ENCODE measurements at regions not wholly inside any gene's neighbourhood (a gene's known extent, or its start where the extent isn't known, plus 50 kb on each side); places are given as distances from the start of the nearest gene placed in this dataset.
"Not testable (repeated sequence)": the region's sequence is repeated elsewhere in the genome, so short reads cannot be mapped to it uniquely, and the experiment has no call there.

DNA sequence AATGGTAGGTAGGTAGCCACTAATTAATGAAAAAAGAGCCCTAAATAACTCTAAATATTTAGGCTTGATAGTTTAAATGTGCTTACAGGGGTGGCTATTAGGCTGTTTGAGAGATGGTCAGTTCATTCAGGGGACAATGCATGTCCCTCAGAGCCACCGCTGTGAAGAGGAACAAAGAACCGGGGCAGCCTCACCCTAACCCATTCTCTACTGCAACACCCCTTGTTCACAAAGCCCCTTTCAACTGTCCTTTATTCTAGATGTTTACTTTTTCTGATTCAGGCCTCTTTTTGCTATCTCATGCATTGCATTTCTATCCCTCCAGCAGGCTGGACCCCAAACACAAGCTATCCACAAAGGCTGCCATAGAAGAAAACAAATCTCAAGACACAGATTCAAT, 906.7 kb downstream of the NR2F1-AS1 start:
- Histone ChIP-seq H3K27me3 (replicated peaks) (no peaks in the 10 kb centered on the region), H3K27ac (no peak overlapping the region), H3K36me3 (no peaks in the 10 kb centered on the region), H3K4me1 (replicated peaks) (no peaks in the 10 kb centered on the region), H3K9me3 (replicated peaks) (no peaks in the 10 kb centered on the region), H3K4me3 (no peak overlapping the region)
- DNase-seq (ENCODE audit: low read depth in 1 of 2, low spot score in 2 of 2): no peak

DNA sequence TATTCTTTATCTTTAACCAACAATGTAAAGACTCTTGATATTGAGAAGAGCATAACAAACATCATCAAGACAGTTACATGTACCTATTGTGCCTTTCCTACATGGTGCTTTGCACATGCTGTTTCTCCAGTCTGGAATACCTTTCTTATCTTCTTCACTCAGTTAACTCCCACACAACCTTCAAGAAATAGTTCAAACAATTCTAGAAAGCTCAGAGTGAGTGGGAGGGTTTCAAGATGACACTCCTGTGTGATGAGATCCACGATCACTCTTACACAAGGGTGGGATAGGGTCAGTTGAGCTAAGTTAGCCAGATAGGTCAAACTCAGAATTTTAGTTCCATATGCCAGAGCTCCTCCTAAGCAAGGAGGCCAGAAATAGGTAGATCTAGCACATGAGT, 915.5 kb downstream of the NR2F1-AS1 start:
- Histone ChIP-seq H3K27ac (no peak overlapping the region), H3K36me3 (no peaks in the 10 kb centered on the region), H3K27me3 (replicated peaks) (no peaks in the 10 kb centered on the region), H3K4me3 (no peak overlapping the region), H3K4me1 (replicated peaks) (no peaks in the 10 kb centered on the region), H3K9me3 (replicated peaks) (no peaks in the 10 kb centered on the region; the same call in 1 of the 2 replicates)
- no peak for DNase-seq (ENCODE audit: low read depth in 1 of 2, low spot score in 2 of 2)

DNA sequence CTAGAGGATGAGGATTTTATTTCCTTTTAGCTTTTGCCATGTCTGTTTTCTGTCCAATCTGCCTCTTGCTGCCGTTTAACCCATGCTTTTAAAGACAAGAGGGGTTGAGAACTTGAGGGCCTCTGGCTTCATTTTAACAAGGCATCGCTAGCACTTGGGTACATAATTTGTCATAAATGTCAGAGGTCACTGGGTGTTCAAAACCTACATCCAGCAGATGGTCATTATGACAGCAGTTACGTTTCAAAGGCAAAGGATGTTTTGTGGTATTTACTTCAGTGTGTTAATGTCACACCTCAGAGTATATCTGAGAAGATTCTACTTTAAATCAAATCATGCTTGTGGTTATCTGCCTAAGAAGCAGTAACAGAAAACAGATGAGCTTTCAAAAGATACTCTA, 918.3 kb downstream of the NR2F1-AS1 start:
- Histone ChIP-seq H3K27me3 (replicated peaks) (no peaks in the 10 kb centered on the region), H3K4me3 (no peak overlapping the region), H3K9me3 (replicated peaks) (no peaks in the 10 kb centered on the region; the same call in 1 of the 2 replicates), H3K27ac (no peak overlapping the region), H3K4me1 (replicated peaks) (no peaks in the 10 kb centered on the region), H3K36me3 (no peaks in the 10 kb centered on the region)
- DNase-seq (ENCODE audit: low read depth in 1 of 2, low spot score in 2 of 2): no peak

DNA sequence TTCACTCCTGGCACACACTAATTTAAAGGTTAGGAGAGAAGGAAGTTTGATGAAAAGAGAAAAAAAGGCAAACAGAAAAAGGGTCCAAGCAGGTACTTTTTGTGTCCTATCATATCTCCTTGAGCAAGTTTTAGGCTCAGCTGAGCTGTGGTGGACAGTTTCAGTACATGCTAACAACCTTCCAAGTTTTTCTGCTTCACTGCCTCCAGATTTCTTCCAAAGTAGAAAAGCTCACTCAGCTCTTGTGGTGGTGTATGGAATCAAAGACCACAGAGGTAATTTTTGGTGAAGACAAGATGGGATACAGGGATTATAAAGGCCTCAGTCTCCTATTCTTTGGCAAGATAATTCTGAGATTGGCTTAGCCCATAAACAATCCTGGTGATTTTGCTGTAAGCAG, 921.8 kb downstream of the NR2F1-AS1 start:
- no peak for DNase-seq (ENCODE audit: low read depth in 1 of 2, low spot score in 2 of 2)
- H3K36me3 ChIP-seq: no peaks in the 10 kb centered on the region

DNA sequence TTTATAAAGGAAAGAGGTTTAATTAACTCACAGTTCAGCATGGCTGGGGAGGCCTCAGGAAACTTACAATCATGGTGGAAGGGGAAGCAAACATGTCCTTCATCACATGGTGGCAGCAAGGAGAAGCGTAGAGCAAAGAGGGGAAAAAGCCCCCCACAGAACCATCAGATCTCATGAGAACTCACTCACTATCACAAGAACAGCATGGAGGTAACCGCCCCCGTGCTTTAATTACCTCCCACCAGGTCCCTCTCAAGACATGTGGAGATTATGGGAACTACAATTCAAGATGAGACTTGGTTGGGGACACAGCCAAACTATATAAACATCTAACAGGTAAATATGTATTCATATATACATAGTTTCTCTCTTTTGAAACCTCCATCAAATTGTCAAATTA, 926.4 kb downstream of the NR2F1-AS1 start:
- DNase-seq (ENCODE audit: low read depth in 1 of 2, low spot score in 2 of 2); H3K27me3 ChIP-seq (replicated peaks); H3K36me3 ChIP-seq; H3K4me3 ChIP-seq; H3K4me1 ChIP-seq (replicated peaks); H3K27ac ChIP-seq; H3K9me3 ChIP-seq (replicated peaks): not testable (repeated sequence)

More for the DNA sequence above, 921.8 kb downstream of the NR2F1-AS1 start:
- Histone ChIP-seq H3K9me3 (replicated peaks) (no peaks in the 10 kb centered on the region), H3K27me3 (replicated peaks) (no peaks in the 10 kb centered on the region), H3K4me1 (replicated peaks) (no peaks in the 10 kb centered on the region), H3K27ac (no peak overlapping the region), H3K4me3 (no peak overlapping the region)

DNA sequence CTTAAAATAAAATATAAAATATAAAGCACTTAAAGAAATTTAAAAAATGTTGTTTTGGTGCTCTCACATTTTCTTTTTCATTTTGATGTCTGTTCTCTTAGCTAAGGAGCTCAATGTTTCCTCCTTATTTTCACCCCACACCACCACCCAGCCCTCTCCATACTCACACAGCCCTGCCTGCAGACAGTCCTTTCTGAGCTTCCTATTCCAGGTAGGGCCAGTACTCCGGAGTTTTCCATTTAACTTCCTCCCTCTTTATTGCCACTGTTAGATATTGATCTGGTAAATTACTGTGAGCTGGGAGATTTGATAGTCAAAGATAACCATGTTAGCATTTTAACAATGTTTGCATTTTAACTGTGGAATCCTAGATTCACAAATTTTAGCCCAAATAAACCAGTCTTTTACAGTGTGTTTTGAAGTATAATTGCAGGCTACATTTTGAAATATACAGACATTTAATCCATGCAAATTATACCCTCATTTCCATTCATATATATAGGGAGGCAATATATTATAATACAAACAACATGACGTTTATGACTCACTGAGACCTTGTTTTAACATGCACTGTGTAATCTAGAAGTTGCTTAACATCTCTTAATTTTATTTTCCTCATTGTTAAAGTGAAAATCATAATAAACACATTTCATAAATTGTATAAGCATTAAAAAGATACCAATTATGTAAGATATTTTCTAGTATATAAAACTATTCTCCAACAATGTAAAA, 927.1 kb downstream of the NR2F1-AS1 start:
- Histone ChIP-seq H3K9me3 (replicated peaks) (no peaks in the 10 kb centered on the region), H3K36me3 (no peaks in the 10 kb centered on the region), H3K4me3 (no peak overlapping the region), H3K27me3 (replicated peaks) (no peaks in the 10 kb centered on the region), H3K27ac (no peak overlapping the region), H3K4me1 (replicated peaks) (no peaks in the 10 kb centered on the region)
- no peak for DNase-seq (ENCODE audit: low read depth in 1 of 2, low spot score in 2 of 2)

DNA sequence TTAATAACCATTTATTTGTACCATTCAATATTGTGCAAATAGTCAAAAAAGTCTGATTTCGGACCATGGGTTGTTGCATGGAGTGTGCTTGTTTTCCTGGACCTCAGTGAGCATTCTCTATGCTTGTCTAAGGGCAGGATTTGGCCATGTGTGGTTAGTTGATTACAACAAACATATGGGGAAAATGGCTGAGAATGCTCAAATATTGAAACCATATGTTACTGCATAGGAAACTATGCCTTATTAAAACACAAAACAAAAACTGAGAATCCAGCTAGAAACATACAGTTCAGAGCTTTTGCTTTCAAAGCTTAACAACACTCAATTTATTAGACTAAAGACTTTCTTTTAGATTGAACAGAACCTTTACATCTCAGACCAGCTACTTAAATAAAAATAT, 928.3 kb downstream of the NR2F1-AS1 start:
- Histone ChIP-seq H3K4me1 (replicated peaks) (no peaks in the 10 kb centered on the region), H3K36me3 (no peaks in the 10 kb centered on the region), H3K4me3 (no peak overlapping the region), H3K27me3 (replicated peaks) (no peaks in the 10 kb centered on the region), H3K9me3 (replicated peaks) (no peaks in the 10 kb centered on the region), H3K27ac (no peak overlapping the region)
- no peak for DNase-seq (ENCODE audit: low read depth in 1 of 2, low spot score in 2 of 2)

DNA sequence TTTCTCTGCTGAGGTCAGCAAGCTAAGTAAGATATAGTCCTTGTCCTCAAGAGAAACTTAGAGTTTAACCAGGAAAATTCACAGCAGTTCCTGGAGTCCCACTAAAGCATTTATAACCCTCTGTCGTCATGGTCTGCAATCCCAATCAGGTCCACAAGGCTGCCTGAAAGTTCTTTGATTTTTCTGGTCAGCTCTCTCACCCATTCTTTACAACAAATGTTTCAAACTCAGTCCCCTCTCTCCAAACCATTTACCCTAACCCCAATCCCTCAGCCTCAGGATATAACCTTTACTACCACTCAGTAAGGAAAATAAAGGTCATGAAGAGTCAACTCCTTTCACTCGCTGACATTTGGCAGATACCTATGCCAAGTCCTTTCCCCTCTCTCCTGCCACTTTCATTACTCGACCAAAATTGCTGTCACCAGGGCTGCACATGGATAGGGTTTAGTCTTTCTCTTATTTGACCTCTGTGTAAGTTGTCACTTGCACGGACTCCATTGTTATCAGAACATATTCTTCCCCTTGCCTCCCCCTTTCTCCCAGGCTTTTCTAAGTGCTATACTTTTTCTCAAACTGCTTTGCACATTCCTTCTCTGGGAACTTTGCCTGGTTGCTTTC, 936.6 kb downstream of the NR2F1-AS1 start:
- Histone ChIP-seq H3K27me3 (replicated peaks) (no peaks in the 10 kb centered on the region), H3K4me1 (replicated peaks) (peaks cover 7% of the 10 kb centered on the region), H3K36me3 (no peaks in the 10 kb centered on the region), H3K4me3 (no peak overlapping the region), H3K27ac (no peak overlapping the region), H3K9me3 (replicated peaks) (no peaks in the 10 kb centered on the region)
- DNase-seq (ENCODE audit: low read depth in 1 of 2, low spot score in 2 of 2): no peak

DNA sequence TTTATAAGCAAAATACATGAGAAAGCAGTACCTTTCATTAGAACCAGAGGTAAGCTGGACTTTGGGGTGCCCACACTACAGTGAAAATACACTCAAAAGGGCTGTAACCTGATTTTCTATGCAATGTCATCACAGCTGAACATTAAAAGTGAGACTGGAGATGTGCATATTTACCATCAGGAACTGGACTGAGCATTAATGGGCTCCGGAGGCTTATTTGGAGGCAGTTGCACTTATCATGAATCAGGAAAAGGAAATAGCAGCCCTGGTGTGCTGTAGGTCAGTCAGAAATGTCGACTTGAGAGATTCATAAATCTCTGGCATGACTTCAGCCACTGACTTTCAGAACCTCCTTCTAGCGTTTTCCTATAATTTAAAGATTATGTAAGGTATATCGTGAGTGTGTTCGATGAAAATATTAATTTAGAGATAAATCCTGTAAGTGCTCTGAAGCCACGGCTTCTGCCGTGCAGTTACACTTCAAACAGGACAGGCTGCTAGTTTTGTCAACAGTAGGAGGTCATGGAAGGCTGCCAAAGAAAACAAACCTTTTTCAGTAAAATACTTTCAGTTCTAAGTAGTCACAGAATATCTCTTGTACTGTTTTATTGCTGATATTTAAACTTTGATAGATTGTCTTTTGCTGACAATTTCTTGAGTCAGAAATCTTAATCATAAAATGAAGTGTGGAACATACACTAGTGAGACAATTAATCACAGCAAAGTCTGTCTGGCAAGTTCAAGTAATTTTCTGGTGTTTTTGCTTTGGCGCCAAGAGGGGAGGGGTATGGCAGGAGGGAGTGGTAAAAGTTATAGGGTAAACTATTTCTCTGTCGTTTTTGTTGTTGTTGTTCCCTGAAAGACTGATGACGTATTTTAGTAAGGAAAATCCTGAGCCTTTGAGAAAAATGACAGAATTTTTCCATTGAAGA, 939.7 kb downstream of the NR2F1-AS1 start:
- H3K4me3 ChIP-seq: peak overlapping the region; percentile 21
- H3K27me3 ChIP-seq (replicated peaks): no peaks in the 10 kb centered on the region
- H3K36me3 ChIP-seq: no peaks in the 10 kb centered on the region
- peaks cover 7% of the 10 kb centered on the region for H3K4me1 ChIP-seq (replicated peaks)
- H3K27ac ChIP-seq: peak overlapping the region; percentile 6; the same call in 1 of the 2 replicates
- DNase-seq (ENCODE audit: low read depth in 1 of 2, low spot score in 2 of 2): peak; percentile 50 to 76
- H3K9me3 ChIP-seq (replicated peaks): no peaks in the 10 kb centered on the region

DNA sequence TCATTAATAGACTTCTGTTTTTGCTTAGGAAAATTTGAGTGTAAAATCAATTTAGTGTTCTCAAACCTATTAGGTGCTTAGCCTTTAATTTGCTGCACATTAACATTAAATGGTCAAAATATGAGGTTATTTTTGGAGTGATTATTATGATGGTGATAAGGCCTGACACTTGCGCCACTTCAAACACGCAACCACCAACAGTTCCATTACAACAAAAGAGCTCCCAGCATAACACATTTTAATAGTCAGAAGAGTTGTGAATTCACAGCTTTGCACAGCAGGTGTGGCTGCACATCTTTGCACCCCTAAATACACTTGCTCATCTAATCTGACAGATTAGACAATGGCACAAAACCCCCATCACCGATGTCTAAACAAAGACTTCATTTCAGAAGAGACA, 940.7 kb downstream of the NR2F1-AS1 start:
- Histone ChIP-seq H3K27ac (no peak overlapping the region), H3K4me3 (no peak overlapping the region), H3K4me1 (replicated peaks) (peaks cover 7% of the 10 kb centered on the region), H3K27me3 (replicated peaks) (no peaks in the 10 kb centered on the region), H3K9me3 (replicated peaks) (no peaks in the 10 kb centered on the region), H3K36me3 (no peaks in the 10 kb centered on the region)
- no peak for DNase-seq (ENCODE audit: low read depth in 1 of 2, low spot score in 2 of 2)

DNA sequence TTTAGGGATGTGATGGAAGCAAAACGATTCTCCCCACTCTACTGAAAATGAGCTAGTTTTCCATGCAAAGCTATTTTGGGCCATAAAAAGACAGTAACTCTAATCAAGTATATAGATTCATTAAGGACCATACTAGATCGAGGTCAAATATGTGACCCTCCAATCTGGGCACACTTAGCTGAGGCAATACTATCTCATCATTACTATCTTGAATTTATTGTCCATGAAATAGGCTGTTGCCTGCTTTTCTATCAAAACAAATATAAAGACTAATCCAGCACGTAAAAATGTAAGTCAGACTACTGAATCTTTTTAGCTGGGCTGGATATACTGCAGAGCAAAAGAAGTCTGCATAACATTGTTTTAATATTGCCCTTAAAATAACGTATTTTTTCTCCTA, 943.1 kb downstream of the NR2F1-AS1 start:
- no peak overlapping the region for H3K27ac ChIP-seq
- no peaks in the 10 kb centered on the region for H3K27me3 ChIP-seq (replicated peaks)
- H3K36me3 ChIP-seq: no peaks in the 10 kb centered on the region
- H3K4me1 ChIP-seq (replicated peaks): peaks cover 7% of the 10 kb centered on the region
- no peak overlapping the region for H3K4me3 ChIP-seq
- H3K9me3 ChIP-seq (replicated peaks): no peaks in the 10 kb centered on the region
- no peak for DNase-seq (ENCODE audit: low read depth in 1 of 2, low spot score in 2 of 2)

DNA sequence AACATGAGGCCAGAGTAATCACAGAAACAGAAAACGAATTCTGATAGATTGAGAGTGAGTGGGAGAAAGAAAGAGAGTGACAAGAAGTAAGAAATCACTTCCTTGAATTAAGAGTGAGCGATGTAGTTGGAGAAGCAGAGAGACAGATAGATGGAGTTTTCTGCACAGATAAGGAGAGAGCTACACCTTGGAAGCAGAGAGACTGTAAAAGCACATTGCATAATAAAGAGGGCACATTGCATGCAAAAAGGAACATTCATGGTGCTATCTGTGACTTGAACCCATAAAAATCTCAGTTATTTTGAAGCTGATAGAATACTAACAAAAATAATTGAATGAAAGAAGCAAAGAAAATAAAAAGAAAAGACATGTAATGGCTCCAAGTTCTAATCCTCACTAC, 943.8 kb downstream of the NR2F1-AS1 start:
- H3K4me3 ChIP-seq: no peak overlapping the region
- no peaks in the 10 kb centered on the region for H3K36me3 ChIP-seq
- no peaks in the 10 kb centered on the region for H3K9me3 ChIP-seq (replicated peaks)
- H3K27me3 ChIP-seq (replicated peaks): no peaks in the 10 kb centered on the region
- DNase-seq (ENCODE audit: low read depth in 1 of 2, low spot score in 2 of 2): no peak
- no peak overlapping the region for H3K27ac ChIP-seq
- H3K4me1 ChIP-seq (replicated peaks): peaks cover 7% of the 10 kb centered on the region

DNA sequence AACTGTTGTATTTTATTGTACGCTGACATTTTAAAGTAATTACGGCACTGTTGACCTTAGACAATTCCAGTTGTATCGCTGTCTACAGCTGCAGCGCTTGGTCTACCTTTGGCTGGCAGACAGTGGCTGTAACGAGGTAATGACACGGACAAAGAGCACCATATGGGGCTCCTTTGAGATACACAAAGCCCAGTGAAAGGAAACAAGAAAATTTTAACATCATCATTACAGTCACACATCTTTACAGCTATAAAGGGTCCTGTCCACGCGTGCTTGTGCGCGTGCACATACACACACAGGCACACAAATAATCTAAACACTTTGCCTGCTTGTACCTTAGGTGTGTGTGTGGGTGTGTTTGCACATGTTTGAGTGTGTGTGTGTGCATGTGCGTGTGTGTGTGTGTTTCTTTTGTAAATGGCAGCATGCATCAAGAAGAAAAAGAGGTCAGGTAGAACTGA, 946.0 kb downstream of the NR2F1-AS1 start:
- H3K36me3 ChIP-seq: no peaks in the 10 kb centered on the region
- no peaks in the 10 kb centered on the region for H3K4me1 ChIP-seq (replicated peaks)
- H3K4me3 ChIP-seq: no peak overlapping the region
- H3K9me3 ChIP-seq (replicated peaks): no peaks in the 10 kb centered on the region
- no peak for DNase-seq (ENCODE audit: low read depth in 1 of 2, low spot score in 2 of 2)
- H3K27me3 ChIP-seq (replicated peaks): no peaks in the 10 kb centered on the region
- H3K27ac ChIP-seq: no peak overlapping the region
